AG08395 (cell line): ENCODE measurements at regions not wholly inside any gene's neighbourhood (a gene's known extent, or its start where the extent isn't known, plus 50 kb on each side); places are given as distances from the start of the nearest gene placed in this dataset.
"Not testable (repeated sequence)": the region's sequence is repeated elsewhere in the genome, so short reads cannot be mapped to it uniquely, and the experiment has no call there.

ENCODE experiments used
- DNase-seq: peaks from one replicate; pipeline ENCODE4 v3.0.0; 2012; ENCODE audit warnings: mixed read lengths, low spot score

DNA sequence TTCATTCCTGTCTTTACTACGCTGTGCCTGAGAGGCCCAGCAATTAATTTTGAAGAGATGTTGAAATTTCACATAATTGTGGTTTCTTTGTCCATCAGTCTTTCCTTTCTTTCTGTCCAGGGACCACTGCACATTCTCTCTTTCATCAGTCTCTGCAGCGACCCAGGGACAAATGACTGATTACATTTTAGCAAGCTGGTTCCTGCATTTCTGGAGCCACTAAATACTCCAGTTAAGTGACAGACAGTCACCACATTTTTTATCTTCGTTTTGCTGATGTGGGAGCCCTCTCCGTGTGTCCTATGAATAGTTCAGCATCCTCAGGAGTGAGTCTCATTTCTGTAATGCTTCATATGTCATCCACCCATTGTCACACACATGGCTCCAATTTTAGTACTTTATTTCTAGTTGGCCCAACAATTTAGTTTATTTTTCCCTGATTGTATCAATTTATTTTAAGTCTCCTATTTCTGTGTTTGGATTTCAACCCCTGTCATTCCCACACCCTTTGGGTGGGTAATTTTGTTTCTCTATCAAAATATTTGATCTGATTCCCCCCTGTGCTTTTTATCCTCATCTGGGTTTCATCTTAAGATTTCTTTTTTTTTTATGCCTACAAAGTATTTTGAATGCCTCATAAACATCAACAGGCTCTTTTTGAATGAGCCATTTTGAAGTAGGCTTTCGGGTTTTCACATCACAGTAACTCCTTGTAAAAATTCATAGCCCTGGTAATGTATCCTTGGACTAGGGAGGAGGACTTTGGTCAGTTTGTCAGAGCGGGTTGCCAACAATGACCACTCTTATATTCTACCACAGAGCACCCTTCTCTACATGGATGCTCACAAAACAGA, 1196.5 kb downstream of the GALC start:
- peak; percentile 76 for DNase-seq

DNA sequence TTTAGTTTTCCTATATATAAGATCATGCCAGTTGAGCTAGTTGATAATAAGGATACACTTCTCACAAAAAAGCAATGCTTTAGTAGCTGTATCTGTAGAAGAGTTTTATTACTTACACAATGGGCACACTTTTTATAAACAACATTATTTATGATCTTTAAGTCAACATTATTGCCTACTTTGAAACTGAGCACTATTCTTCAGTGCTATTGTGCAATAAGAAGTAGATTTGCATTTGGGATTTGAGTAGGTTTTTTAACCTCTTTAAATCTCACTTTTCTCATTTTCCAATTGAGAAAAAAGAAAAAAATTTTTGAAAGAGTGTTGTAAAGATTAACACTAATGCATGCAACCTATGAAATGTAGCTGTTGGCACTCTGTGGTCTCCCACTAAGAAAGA, 1198.3 kb downstream of the GALC start:
- no peak for DNase-seq

DNA sequence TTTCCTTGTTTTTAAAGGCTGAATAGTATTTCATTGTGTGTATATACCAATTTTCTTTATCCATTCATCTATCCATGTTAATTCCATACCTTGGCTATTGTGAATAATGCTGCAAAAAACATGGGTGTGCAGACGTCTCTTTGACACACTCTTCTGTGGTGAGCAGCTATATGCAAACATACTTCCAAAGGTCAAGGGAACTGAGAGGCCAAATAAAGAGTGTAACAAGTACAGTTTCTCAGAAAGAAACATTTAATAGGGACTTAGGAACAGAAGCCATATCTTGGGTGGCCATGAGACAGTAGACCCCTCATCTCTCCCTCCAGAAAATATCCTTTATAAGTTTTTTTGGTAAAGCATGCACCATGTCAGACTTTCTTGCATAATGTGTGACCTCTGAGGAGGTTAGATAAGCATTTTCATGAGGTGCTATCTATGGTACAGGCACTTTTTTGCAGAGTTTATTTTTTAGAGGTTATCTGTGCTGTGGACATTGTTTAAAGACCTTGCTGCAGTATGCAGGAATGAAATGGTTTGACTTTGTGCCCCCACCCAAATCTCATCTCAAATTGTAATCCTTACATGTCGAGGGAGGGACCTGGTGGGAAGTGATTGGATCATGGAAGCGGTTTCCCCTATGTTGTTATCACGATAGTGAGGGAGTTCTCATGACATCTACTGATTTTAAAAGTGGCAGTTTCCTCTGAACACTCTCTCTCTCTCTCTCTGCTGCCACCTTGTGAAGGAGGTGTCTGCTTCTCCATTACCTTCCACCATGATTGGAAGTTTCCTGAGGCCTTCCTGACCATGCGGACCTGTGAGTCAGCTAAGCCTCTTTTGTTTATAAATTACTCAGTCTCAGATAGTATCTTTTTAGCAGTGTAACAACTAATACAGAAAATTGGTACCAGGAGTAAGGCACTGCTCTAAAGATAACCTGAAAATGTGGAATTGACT, 1202.3 kb downstream of the GALC start:
- no peak for DNase-seq

DNA sequence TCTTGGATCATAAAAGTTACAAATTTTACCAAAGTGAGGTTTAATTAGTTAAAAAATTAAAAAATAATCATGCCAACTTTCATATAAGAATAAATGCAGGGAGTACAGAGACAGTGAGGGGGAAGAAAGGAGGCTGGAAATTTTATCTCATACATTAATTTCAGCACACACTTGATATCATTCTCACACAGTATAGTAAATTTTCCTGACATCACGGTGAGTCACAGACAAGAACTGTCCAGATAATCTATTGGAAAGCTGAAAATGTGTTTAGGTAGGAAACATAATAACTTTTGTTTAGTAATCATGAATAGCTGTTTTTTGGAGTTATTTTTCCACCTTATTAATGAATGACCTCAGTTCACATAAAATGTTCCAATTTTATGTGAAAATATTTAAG, 1204.8 kb downstream of the GALC start:
- no peak for DNase-seq

DNA sequence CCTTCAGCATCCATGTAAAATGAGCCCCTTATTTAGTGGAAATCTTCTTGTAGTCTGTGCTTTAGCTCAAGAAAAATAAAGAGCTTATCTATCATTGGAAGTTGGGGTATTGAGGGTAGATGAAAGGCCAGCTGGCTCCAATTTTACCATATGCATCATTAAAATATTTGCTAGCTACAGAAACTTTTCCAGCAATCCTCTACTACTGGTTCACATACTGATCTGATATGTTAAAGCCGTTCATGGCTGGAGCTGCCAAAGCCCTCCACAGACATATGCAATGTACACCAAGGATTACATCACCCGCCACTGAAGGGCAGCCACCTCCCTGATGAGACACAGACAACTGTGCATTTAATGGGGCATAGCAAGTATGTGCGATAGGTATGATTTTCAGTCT, 1205.3 kb downstream of the GALC start:
- no peak for DNase-seq

DNA sequence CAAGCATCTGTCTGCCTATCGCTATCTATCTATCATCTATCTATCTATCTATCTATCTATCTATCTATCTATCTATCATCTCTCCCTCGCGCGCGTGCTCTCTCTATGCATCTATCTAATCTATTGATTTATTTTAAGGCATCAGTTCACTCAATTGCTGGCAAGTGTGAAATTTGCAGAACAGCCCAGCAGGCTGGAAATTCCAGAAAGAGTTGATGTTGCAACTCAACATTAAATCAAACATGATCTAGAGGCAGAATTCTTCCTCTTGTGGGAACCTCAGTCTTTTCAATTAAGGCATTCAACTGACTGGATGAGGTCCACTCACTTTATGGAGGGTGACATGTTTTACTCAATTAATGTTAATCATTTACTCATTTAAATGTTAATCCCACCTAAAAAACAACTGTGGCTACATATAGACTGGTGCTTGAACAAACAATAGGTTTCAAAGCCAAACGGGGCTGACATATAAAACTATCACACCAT, 1210.8 kb downstream of the GALC start:
- no peak for DNase-seq

DNA sequence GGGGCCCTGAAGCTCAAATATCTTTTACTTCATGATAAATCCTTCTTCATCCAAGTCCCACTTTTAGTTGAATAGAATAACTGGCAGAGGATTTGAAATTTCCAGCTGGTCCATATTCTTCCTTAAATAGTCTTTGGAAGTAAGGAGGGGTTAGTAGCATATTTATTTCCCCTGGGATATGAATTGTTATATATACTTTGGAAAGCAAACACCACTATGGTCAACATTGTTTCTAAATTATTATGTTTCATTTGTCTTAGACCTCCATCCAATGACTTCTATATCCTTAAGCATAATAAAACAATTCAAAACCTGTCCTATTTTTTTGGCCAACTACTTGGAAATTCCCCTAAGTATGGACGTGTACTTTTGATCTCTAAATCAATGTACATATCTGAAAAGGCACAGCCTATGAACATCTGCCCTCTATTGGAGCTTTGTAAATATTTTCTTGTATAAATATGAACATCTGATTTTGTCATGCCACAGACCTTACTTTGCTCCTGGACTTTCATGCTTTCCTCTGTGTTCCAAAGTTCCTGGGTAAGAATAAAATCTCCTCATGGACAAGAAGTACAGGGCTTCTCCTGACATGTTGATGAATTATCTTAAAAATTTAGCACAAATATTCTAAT, 1212.0 kb downstream of the GALC start:
- no peak for DNase-seq

DNA sequence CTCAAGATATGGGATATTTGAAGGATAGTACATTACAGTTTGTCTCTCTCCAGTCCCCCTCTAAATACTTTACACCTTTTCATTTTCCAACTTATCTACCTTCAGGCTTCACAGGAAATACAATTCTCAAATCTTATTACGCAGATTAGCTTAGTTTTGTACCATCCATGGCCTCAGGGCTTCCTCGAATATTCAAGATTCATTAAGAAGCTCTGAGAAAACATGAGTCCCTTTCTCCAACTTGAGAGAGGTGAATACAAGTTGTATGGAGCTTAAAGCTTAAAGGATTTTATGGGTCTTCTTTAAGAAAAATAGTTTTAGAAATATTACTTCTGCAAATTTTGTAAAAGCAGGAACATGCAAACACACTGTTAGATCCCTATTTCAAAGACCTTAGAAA, 1212.5 kb downstream of the GALC start:
- DNase-seq = no peak

DNA sequence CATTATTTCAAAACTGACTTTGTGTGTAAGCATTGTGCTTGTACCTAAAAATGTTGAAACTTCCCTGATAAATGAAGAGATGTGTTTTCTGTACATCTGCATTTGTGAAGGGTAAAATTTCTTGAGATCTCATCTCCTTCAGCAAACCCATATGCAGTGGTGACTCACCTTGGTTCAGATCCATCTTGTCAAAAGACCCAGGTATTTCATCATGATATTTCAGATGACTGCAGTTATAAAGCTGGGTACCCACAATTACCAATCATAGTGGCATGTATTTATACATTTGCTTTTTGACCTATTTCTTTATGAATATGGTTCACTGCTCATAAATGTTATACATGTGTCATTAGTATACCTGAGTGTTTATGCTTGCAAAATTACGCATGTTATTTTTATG, 1213.6 kb downstream of the GALC start:
- DNase-seq = no peak

DNA sequence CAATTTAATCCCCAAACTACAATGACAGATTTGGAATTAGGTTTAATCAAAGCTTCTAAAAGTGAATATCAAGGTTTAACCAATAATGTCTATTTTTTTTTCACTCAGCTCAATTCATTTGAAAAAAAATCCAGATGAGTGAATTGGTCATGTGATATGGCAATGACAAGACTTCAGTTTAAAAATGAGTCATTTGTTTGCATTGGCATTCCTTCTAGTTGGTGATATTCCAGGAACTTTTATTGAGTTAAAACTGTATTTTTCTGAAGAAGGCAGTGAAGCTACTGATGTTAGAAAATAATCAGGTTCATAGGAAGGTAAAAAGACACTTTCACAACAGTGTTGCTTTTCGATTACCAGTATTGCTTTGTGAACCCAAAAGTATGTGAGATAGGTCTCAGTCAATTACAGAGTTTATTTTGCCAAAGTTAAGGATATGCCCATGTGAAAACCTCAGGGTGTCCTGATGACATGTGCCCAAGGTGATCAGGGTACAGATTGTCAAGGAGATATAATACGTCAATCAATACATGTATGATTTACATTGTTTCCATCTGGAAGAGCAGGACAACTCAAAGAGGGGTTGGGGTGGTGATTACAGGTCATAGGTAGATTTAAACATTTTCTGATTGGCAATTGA, 1214.9 kb downstream of the GALC start:
- DNase-seq = peak; percentile 41

DNA sequence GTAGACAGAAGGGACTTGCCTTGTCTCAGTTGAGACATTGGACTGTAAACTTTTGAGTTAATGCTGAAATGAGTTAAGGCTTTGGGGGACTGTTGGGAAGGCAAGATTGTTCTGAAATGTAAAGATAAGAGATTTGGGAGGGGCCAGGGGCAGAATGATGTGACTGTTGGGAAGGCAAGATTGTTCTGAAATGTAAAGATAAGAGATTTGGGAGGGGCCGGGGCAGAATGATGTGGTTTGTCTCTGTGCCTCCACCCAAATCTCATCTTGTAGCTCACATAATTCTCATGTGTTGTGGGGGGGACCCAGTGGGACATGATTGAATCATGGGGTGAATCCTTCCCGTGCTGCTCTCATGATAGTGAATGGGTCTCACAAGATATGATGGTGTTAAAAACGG, 1217.1 kb downstream of the GALC start:
- DNase-seq = not testable (repeated sequence)

DNA sequence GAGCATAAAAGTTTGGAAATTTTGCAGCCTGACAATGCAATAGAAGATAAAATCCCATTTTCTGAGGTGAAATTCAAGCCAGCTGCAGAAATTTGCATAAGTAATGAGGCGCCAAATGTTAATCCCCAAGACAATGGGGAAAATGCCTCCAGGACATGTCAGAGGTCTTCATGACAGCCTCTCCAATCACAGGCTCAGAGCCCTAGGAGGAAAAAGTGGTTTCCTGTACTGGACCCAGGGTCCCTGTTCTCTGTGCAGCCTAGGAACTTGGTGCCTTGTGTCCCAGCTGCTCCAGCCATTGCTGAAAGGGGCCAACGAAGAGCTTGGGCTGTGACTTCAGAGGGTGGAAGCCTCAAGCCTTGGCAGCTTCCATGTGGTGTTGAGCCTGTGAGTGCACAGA, 1218.1 kb downstream of the GALC start:
- no peak for DNase-seq

DNA sequence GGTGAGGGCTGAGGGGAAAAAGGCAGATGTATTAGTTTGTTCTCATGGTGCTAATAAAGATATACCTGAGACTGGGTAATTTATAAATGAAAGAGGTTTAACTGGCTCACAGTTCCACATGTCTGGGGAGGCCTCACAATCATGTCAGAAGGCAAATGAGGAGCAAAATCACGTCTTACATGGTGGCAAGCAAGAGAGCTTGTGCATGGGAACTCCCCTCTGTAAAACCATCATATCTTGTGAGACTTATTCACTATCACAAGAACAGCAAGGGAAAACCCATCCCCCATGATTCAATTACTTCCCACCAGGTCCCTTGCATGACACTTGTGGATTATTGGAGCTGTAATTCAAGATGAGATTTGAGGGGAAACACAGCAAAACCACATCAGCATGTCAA, 1220.9 kb downstream of the GALC start:
- DNase-seq = no peak

DNA sequence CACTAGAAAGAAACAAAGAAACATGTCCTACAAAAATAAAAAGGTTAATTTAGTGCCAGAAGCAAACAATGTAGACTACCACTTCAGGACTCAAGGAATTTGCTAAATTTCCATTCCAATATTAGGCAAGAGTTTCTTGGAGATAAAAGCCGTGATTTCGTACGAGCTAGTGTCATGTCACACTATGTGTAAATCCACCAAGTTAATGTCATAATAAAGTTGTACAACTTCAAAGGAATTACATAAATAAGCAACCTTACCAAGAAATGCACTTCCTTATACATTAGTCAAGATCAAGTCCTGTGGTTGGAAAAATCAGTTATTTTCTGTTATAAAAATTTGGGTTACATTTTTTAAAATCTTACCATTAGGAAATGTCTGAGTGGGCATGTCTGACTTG, 1222.8 kb downstream of the GALC start:
- DNase-seq = no peak

DNA sequence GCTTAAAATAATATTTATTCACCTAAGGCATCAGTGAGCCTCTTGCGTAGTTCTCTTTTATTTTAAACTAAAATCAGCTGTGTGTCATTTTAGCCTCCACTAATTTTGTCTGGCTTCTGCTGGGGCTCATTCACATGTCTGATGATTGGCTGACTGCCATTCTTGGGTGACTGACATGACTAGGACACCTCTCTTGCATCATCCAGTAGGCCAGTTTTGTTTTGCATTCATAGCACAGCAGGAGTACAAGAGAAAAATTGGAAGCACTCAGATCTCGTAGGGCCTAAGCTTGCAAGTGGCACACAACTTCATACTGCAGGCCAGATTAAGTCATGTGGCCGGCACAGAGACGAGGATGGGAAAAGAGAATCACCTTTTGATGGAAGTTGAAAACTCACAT, 1226.5 kb downstream of the GALC start:
- DNase-seq = no peak

DNA sequence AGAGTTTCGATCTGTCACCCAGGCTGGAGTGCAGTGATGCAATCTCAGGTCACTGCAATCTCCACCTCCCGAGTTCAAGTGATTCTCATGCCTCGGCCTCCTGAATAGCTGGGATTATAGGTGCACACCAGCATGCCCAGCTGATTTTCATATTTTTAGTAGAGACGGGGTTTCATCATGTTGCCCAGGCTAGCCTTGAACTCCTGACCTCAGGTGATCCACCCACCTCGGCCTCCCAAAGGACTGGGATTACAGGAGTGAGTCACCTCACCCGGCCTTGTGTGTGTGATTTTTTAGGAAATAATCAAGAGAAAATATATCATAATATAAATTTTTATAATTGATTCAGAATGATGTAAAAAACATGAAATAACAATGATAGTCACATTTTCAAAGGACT, 1231.4 kb downstream of the GALC start:
- DNase-seq = no peak

DNA sequence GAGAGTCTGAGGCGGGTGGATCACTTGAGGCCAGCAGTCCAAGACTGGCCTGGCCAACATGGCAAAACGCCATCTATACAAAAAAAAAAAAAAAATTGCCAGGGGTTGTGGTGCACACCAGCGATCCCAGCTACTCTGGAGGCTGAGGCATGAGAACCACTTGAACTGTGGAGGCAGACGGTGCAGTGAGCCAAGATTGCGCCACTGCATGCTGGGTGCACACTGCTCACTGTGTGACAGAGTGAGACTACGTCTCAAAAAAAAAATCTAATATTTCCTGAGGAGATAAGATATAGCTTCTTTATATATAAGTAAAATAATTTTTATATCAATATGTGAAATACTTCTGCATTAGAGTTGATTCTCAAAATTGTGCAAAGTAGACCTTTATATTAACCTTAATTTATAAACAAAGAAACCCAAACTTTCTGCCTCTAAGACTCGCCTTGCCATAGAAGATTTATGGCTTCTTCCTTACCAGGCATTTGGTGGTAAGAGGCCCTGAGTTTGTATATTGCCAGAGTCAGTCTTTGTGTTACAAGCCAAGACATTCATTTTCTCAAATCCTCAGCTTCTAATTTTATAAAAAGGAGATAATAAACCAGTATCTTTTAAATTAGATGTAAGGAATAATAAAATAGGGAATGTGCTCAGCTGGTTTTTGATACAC, 1226.7 kb downstream of the FLRT2 start:
- DNase-seq = no peak

DNA sequence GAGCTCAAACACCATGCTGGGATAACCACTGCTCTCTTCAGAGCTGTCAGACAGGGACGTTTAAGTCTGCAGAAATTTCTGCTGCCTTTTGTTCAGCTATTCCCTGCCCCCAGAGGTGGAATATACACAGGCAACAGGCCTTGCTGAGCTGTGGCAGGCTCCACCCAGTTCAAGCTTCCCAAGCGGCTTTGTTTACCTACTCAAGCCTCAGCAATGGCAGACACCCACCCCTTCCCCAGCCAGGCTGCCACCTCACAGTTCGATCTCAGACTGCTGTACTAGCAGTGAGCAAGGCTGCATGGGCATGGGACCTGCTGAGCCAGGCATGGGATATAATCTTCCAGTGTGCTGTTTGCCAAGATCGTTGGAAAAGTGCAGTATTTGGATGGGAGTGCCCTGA, 1220.5 kb downstream of the FLRT2 start:
- DNase-seq = not testable (repeated sequence)

DNA sequence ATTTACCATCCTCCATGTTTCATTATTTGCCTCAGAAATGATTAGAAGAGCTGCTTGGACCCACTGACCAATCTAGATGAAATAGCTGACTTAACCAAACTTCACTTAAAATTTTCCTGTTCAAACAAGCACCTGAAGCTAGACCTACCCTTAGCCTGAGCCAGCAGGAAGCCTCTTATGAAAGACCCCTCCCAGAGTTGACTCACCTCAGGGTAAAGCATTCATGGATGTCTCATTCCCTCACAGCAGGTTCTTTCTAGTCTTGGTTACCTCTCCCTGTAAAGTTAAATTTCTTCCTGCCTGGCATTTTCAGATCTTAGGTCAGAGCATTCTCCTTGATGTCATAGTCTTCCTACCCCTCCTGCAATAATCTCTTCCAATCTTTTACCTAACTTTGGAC, 1209.8 kb downstream of the FLRT2 start:
- no peak for DNase-seq

DNA sequence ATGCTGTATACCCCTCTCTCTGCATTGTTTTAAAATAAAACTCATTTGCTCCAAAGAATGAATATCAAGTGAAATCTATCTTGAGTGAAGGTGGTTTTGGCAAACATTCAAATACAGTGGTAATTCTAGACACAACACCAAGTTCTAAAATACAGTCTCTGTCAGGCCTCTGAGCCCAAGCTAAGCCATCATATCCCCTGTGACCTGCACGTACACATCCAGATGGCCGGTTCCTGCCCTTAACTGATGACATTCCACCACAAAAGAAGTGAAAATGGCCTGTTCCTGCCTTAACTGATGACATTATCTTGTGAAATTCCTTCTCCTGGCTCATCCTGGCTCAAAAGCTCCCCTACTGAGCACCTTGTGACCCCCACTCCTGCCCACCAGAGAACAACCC, 1201.5 kb downstream of the FLRT2 start:
- DNase-seq = not testable (repeated sequence)

DNA sequence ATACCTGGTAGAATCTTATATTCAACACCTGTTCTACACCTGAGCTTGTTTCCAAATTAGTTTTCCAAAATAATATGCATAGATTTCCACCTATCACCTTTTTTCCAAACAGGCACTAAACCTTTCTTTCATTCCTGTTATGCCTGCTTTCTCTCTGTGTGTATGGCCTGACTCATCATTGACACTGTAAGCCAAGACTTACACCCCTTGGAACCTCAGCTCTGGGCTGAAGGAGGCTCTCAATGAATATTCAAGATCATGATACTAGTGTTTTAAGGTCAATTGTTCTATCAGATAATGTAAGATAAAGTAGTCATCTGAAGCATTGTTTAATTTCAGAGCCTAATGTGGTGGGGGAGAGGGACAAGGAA, 1193.3 kb downstream of the FLRT2 start:
- DNase-seq = no peak
